OCI-LY3 (cell line): ENCODE measurements at regions not wholly inside any gene's neighbourhood (a gene's known extent, or its start where the extent isn't known, plus 50 kb on each side); places are given as distances from the start of the nearest gene placed in this dataset.

Source experiments
- CTCF ChIP-seq: fragments of 200-600, 300-600 bp; sonication (generic); IDR thresholded peaks from 2 replicates; pipeline ENCODE4 v1.5.1; 2014; ENCODE audit warnings: antibody characterized with exemption, low read length, low read depth
- EZH2phosphoT487 ChIP-seq: fragments of 200-600 bp; shearing (Covaris generic); IDR thresholded peaks from 2 replicates; pipeline ENCODE4 v1.6.1; 2018; ENCODE audit warnings: antibody characterized with exemption, mixed run types, low read depth

GRCh38 chr17:79476074-79476652, 134.7 kb downstream of the RBFOX3 start:
- no peak for TF ChIP-seq CTCF
- no peak for TF ChIP-seq EZH2phosphoT487
